ENCODE measurements at regions not wholly inside any gene's neighbourhood (a gene's known extent, or its start where the extent isn't known, plus 50 kb on each side); places are given as distances from the start of the nearest gene placed in this dataset.

GRCh38 chr12:107282628-107283027 lies 189.3 kb upstream of the CRY1 start (continued):
- no peak for TF ChIP-seq ARID4A (CRISPR knock-in tag; IDR thresholded peaks at IDR 0.05; ENCODE audit: borderline replicate concordance)
- TF ChIP-seq, protein P1, sequence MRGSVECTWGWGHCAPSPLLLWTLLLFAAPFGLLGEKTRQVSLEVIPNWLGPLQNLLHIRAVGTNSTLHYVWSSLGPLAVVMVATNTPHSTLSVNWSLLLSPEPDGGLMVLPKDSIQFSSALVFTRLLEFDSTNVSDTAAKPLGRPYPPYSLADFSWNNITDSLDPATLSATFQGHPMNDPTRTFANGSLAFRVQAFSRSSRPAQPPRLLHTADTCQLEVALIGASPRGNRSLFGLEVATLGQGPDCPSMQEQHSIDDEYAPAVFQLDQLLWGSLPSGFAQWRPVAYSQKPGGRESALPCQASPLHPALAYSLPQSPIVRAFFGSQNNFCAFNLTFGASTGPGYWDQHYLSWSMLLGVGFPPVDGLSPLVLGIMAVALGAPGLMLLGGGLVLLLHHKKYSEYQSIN (CRISPR knock-in tag; IDR thresholded peaks at IDR 0.05; ENCODE audit: borderline replicate concordance) = no peak
- TF ChIP-seq EHMT2 (IDR thresholded peaks at IDR 0.05; ENCODE audit: borderline replicate concordance, low read depth, low read length) = no peak
- TF ChIP-seq ZBTB8A (CRISPR knock-in tag; IDR thresholded peaks at IDR 0.05; ENCODE audit: borderline replicate concordance, low read depth) = no peak
- no peak for TF ChIP-seq ZNF234 (CRISPR knock-in tag; conservative IDR thresholded peaks at IDR 0.05)
- no peak for TF ChIP-seq ZFYVE20 (CRISPR knock-in tag; IDR thresholded peaks at IDR 0.05; ENCODE audit: borderline replicate concordance, low read depth)
- TF ChIP-seq ZNF580 (CRISPR knock-in tag; IDR thresholded peaks at IDR 0.05; ENCODE audit: borderline replicate concordance, low read depth) = no peak

- Histone ChIP-seq H3K27ac (ENCODE audit: extremely low read length, insufficient read depth, low read length) (no peak overlapping the region), H3K79me2 (ENCODE audit: insufficient read depth, low read length) (no peaks in the 10 kb centered on the region), H3K9ac (ENCODE audit: insufficient read depth, low read depth, low read length) (no peak overlapping the region), H3K27me3 (ENCODE audit: control insufficient read depth in 1 of 2, insufficient read depth in 2 of 2, low read length in 2 of 2) (peaks cover 2 to 21% of the 10 kb centered on the region in 2 experiments; a peak in 1 of 5 replicates), H3K36me3 (replicated peaks in 1 of 2; ENCODE audit: control insufficient read depth in 1 of 2, insufficient read depth in 2 of 2, low read length in 2 of 2) (no peaks in the 10 kb centered on the region), H2AFZ (ENCODE audit: low read length) (no peak overlapping the region), H3K9me3 (ENCODE audit: low read length) (no peaks in the 10 kb centered on the region), H3K4me2 (ENCODE audit: low read depth, low read length) (no peak overlapping the region), H4K20me1 (ENCODE audit: insufficient read depth, low read length) (no peaks in the 10 kb centered on the region), H3K4me3 (replicated peaks in 1 of 3; ENCODE audit: insufficient read depth in 1 of 3, low read depth in 2 of 3, low read length in 3 of 3) (no peak overlapping the region), H3K4me1 (ENCODE audit: insufficient read depth, low read length) (no peaks in the 10 kb centered on the region)
- intact Hi-C loops (cut with micrococcal nuclease; ENCODE audit: unreplicated experiment) = no loop called here
- no peak for TF ChIP-seq POLR2G (IDR thresholded peaks at IDR 0.05; ENCODE audit: low read depth, low read length)
- TF ChIP-seq MYNN (CRISPR knock-in tag; IDR thresholded peaks at IDR 0.05; ENCODE audit: low read depth) = no peak
- TF ChIP-seq MNT (IDR thresholded peaks at IDR 0.05) = peak; percentile 70
- peak; percentile 39; the same call in 1 of the 2 replicates for TF ChIP-seq RAD51 (IDR thresholded peaks at IDR 0.05; ENCODE audit: borderline replicate concordance)
- no peak for TF ChIP-seq ADNP (CRISPR knock-in tag; IDR thresholded peaks at IDR 0.05)
- TF ChIP-seq, protein P2, sequence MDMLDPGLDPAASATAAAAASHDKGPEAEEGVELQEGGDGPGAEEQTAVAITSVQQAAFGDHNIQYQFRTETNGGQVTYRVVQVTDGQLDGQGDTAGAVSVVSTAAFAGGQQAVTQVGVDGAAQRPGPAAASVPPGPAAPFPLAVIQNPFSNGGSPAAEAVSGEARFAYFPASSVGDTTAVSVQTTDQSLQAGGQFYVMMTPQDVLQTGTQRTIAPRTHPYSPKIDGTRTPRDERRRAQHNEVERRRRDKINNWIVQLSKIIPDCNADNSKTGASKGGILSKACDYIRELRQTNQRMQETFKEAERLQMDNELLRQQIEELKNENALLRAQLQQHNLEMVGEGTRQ (IDR thresholded peaks at IDR 0.05; ENCODE audit: low read depth, low read length) = peak; percentile 60; the same call in 1 of the 2 replicates
- TF ChIP-seq, protein P2 (CRISPR knock-in tag; IDR thresholded peaks at IDR 0.05; ENCODE audit: borderline replicate concordance) = no peak
- in situ Hi-C loops (cut with HindIII; ENCODE audit: extremely low pct_ligation_motif_present, low pct_unique_long_range_greater_than_20kb) = no loop called here
- CTCF ChIA-PET (ENCODE audit: low intra/inter-chr PET ratio, low total read pairs) = no interaction called here
- POLR2A ChIA-PET = no interaction called here
- FAIRE-seq = no peak
- no peak for DNase-seq (ENCODE audit: low spot score)
- WGBS (ENCODE audit: low lambda C conversion rate) = 6% methylated on average over 4 of the region's 4 CpGs
- BruUV-seq (replicated peaks) = no TSS peak
- ATAC-seq = no peak
These were observed 190.3 kb upstream of the CRY1 start for GRCh38 chr12:107283652-107284051.
